Liver (tissue), 8 donors: ENCODE measurements at regions not wholly inside any gene's neighbourhood (a gene's known extent, or its start where the extent isn't known, plus 50 kb on each side); places are given as distances from the start of the nearest gene placed in this dataset.

ENCODE experiments used
- DNase-seq: peaks from one replicate; pipeline ENCODE4 v3.0.0-alpha.2; 2017; ENCODE audit warnings: low spot score
- H3K27ac ChIP-seq, 2 donors: one replicate each; pipeline ENCODE4 v1.7.0; 2013; ENCODE audit warnings: inconsistent platforms in 2 of 2, low read length in 2 of 2, control low read depth in 1 of 2, low read depth in 1 of 2, mild to moderate bottlenecking in 1 of 2
- H3K27me3 ChIP-seq, 4 donors: one replicate each; pipeline versions ENCODE4 v1.6.1 to v1.7.0; 2013; ENCODE audit warnings: low read length in 3 of 4, inconsistent platforms in 1 of 4, mild to moderate bottlenecking in 1 of 4, moderate library complexity in 1 of 4; ENCODE audit not compliant: control insufficient read depth in 4 of 4, insufficient read depth in 4 of 4
- H3K36me3 ChIP-seq, 4 donors: one replicate each; pipeline versions ENCODE4 v1.6.1 to v1.7.0; 2013; ENCODE audit warnings: low read length in 3 of 4, mild to moderate bottlenecking in 3 of 4, low read depth in 1 of 4, moderate library complexity in 1 of 4; ENCODE audit not compliant: control insufficient read depth in 4 of 4, insufficient read depth in 3 of 4
- H3K4me1 ChIP-seq, 4 donors: one replicate each; pipeline versions ENCODE4 v1.6.1 to v1.7.0; 2013; ENCODE audit warnings: low read length in 3 of 4, mild to moderate bottlenecking in 3 of 4, moderate library complexity in 1 of 4; ENCODE audit not compliant: control insufficient read depth in 4 of 4, insufficient read depth in 4 of 4
- H3K4me3 ChIP-seq, 3 donors: one replicate each; pipeline versions ENCODE4 v1.6.1 to v1.7.0; 2013; ENCODE audit warnings: low read length in 3 of 3, control low read depth in 1 of 3, low read depth in 1 of 3, mild to moderate bottlenecking in 1 of 3
- H3K9ac ChIP-seq, 2 donors: one replicate each; pipeline ENCODE4 v1.7.0; 2013; ENCODE audit warnings: low read length in 2 of 2, mild to moderate bottlenecking in 2 of 2, moderate library complexity in 2 of 2, control low read depth in 1 of 2, low read depth in 1 of 2
- H3K9me3 ChIP-seq, 4 donors: one replicate each; pipeline versions ENCODE4 v1.6.1 to v1.7.0; 2013; ENCODE audit warnings: low read length in 3 of 4; ENCODE audit not compliant: control insufficient read depth in 4 of 4
- EGR1 ChIP-seq, 2 donors: IDR thresholded peaks; 2 replicates each; pipeline ENCODE4 v1.6.1; 2016 to 2018; ENCODE audit warnings: antibody characterized with exemption in 2 of 2, low read depth in 2 of 2
- FOXA1 ChIP-seq: IDR thresholded peaks from 2 replicates; pipeline ENCODE4 v1.6.1; 2016; ENCODE audit warnings: antibody characterized with exemption
- GABPA ChIP-seq, 2 donors: IDR thresholded peaks in 1 of 2; conservative IDR thresholded peaks in 1 of 2; 2 replicates each; pipeline ENCODE4 v1.6.1; 2016; ENCODE audit warnings: antibody characterized with exemption in 2 of 2, mild to moderate bottlenecking in 1 of 2, moderate library complexity in 1 of 2
- HNF4A ChIP-seq, 2 donors: conservative IDR thresholded peaks; 2 replicates each; pipeline ENCODE4 v1.6.1; 2016; ENCODE audit warnings: antibody characterized with exemption in 2 of 2, mild to moderate bottlenecking in 2 of 2
- HNF4G ChIP-seq: IDR thresholded peaks from 2 replicates; pipeline ENCODE4 v1.6.1; 2016; ENCODE audit warnings: antibody characterized with exemption
- JUND ChIP-seq, 2 donors: IDR thresholded peaks; 2 replicates each; pipeline ENCODE4 v1.6.1; 2016; ENCODE audit warnings: antibody characterized with exemption in 2 of 2
- NR2F2 ChIP-seq: IDR thresholded peaks from 2 replicates; pipeline ENCODE4 v1.6.1; 2016; ENCODE audit warnings: antibody characterized with exemption
- RAD21 ChIP-seq, 2 donors: IDR thresholded peaks; 2 replicates each; pipeline ENCODE4 v1.6.1; 2016; ENCODE audit warnings: antibody characterized with exemption in 2 of 2, mild to moderate bottlenecking in 2 of 2
- RXRA ChIP-seq, 2 donors: IDR thresholded peaks; 2 replicates each; pipeline ENCODE4 v1.6.1; 2017 to 2018; ENCODE audit warnings: antibody characterized with exemption in 2 of 2, mild to moderate bottlenecking in 1 of 2
- SP1 ChIP-seq: IDR thresholded peaks from 2 replicates; pipeline ENCODE4 v1.6.1; 2018; ENCODE audit warnings: antibody characterized with exemption, mild to moderate bottlenecking
- TAF1 ChIP-seq: conservative IDR thresholded peaks from 2 replicates; pipeline ENCODE4 v1.6.1; 2016; ENCODE audit warnings: antibody characterized with exemption, mild to moderate bottlenecking
- WGBS: extraction: QIAGEN DNeasy Blood & Tissue Kit; methylation state at CpG from one replicate; pipeline ENCODE4 v1.1.7; 2013; 5-methylcytosine and 5-hydroxymethylcytosine counted together
- TF ChIP-seq, protein P1 (sequence below): fragments of 150-350 bp; IDR thresholded peaks from 2 replicates; pipeline ENCODE4 v1.5.1; 2017; ENCODE audit warnings: improper control_type of control experiment, low read depth, low read length; ENCODE audit not compliant: missing input control
- TF ChIP-seq, protein P2 (sequence below): IDR thresholded peaks from 2 replicates; pipeline ENCODE4 v1.6.1; 2016; ENCODE audit warnings: antibody characterized with exemption
- TF ChIP-seq, protein P3 (sequence below): IDR thresholded peaks from 2 replicates; pipeline ENCODE4 v1.6.1; 2016; ENCODE audit warnings: antibody characterized with exemption, mild to moderate bottlenecking
- TF ChIP-seq, protein P4 (sequence below): IDR thresholded peaks from 2 replicates; pipeline ENCODE4 v1.6.1; 2016; ENCODE audit warnings: antibody characterized with exemption
- donor health status: healthy.
- donor health status: healthy.
- donor health status: healthy.
- donor health status: healthy.
- donor health status: healthy.

DNA sequence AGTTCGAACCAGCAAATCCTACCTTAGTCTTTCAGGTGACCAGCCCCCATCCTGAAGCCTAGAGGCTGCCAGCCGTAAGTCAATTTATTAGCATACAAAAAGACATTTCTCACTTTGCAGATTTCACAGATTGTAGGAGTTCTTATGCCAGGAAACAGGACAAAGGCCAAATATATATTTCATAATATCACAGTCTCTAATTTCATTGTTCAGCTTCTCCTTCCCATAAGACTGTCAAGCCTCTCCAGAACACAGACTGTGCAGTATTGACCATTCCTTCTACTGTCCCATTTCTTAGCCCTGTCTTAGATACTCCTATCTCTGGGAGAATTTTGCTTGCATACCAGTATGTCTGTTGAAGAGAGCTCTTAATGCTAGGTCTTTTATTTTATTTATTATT, 89.2 kb upstream of the RESF1 start:
- 67% methylated on average over 2 of the region's 2 CpGs for WGBS
- H3K9ac ChIP-seq, result no peak overlapping the region
- H3K27me3 ChIP-seq, result no peaks in the 10 kb centered on the region
- peaks cover 6 to 27% (median 12%) of the 10 kb centered on the region in 4 donors for H3K4me1 ChIP-seq
- no peak for DNase-seq
- no peaks in the 10 kb centered on the region for H3K36me3 ChIP-seq
- no peak overlapping the region for H3K27ac ChIP-seq
- no peak overlapping the region for H3K4me3 ChIP-seq
- no peaks in the 10 kb centered on the region for H3K9me3 ChIP-seq
- no peak for TF ChIP-seq GABPA (IDR thresholded peaks at IDR 0.05 in 1 of 2, conservative IDR thresholded peaks at IDR 0.05 in 1 of 2)
- no peak for TF ChIP-seq RXRA (IDR thresholded peaks at IDR 0.05)
- TF ChIP-seq NR2F2, result no peak
- TF ChIP-seq HNF4G, result no peak
- no peak for TF ChIP-seq FOXA1
- TF ChIP-seq, protein P1, sequence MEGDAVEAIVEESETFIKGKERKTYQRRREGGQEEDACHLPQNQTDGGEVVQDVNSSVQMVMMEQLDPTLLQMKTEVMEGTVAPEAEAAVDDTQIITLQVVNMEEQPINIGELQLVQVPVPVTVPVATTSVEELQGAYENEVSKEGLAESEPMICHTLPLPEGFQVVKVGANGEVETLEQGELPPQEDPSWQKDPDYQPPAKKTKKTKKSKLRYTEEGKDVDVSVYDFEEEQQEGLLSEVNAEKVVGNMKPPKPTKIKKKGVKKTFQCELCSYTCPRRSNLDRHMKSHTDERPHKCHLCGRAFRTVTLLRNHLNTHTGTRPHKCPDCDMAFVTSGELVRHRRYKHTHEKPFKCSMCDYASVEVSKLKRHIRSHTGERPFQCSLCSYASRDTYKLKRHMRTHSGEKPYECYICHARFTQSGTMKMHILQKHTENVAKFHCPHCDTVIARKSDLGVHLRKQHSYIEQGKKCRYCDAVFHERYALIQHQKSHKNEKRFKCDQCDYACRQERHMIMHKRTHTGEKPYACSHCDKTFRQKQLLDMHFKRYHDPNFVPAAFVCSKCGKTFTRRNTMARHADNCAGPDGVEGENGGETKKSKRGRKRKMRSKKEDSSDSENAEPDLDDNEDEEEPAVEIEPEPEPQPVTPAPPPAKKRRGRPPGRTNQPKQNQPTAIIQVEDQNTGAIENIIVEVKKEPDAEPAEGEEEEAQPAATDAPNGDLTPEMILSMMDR, result no peak
- TF ChIP-seq, protein P2, sequence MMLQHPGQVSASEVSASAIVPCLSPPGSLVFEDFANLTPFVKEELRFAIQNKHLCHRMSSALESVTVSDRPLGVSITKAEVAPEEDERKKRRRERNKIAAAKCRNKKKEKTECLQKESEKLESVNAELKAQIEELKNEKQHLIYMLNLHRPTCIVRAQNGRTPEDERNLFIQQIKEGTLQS, result no peak
- no peak for TF ChIP-seq HNF4A (conservative IDR thresholded peaks at IDR 0.05)
- TF ChIP-seq EGR1 (IDR thresholded peaks at IDR 0.05; ENCODE audit: low read depth in 2 of 2), result no peak
- no peak for TF ChIP-seq RAD21 (IDR thresholded peaks at IDR 0.05)
- TF ChIP-seq TAF1, result no peak
- TF ChIP-seq, protein P3, sequence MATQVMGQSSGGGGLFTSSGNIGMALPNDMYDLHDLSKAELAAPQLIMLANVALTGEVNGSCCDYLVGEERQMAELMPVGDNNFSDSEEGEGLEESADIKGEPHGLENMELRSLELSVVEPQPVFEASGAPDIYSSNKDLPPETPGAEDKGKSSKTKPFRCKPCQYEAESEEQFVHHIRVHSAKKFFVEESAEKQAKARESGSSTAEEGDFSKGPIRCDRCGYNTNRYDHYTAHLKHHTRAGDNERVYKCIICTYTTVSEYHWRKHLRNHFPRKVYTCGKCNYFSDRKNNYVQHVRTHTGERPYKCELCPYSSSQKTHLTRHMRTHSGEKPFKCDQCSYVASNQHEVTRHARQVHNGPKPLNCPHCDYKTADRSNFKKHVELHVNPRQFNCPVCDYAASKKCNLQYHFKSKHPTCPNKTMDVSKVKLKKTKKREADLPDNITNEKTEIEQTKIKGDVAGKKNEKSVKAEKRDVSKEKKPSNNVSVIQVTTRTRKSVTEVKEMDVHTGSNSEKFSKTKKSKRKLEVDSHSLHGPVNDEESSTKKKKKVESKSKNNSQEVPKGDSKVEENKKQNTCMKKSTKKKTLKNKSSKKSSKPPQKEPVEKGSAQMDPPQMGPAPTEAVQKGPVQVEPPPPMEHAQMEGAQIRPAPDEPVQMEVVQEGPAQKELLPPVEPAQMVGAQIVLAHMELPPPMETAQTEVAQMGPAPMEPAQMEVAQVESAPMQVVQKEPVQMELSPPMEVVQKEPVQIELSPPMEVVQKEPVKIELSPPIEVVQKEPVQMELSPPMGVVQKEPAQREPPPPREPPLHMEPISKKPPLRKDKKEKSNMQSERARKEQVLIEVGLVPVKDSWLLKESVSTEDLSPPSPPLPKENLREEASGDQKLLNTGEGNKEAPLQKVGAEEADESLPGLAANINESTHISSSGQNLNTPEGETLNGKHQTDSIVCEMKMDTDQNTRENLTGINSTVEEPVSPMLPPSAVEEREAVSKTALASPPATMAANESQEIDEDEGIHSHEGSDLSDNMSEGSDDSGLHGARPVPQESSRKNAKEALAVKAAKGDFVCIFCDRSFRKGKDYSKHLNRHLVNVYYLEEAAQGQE, result no peak

DNA sequence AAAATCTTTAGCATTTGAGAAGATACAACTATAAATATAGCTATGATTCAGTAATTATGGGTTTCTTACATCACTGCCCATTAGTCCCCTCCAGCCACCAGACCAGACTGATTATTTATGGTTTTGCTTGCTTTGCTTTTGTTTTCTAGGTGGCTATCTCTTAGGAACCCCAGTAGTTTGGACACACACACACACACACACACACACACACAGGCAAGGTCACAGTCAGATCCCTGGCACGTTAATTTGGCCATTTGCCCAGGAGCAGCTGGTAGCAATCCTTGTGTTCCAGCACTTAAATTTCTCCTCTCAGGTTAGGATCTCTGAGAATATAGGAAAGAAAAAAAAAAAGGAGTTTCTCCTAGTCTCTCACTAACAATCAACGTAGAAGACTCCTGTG, 90.2 kb upstream of the RESF1 start:
- WGBS, result 22% methylated on average over 2 of the region's 2 CpGs
- Histone ChIP-seq H3K9ac (no peak overlapping the region), H3K4me3 (no peak overlapping the region), H3K36me3 (no peaks in the 10 kb centered on the region), H3K9me3 (no peaks in the 10 kb centered on the region), H3K4me1 (peaks cover 6 to 27% (median 12%) of the 10 kb centered on the region in 4 donors), H3K27ac (no peak overlapping the region), H3K27me3 (no peaks in the 10 kb centered on the region)
- TF ChIP-seq HNF4A (conservative IDR thresholded peaks at IDR 0.05) (peak; percentile 60 to 75), NR2F2 (peak; percentile 63), RAD21 (IDR thresholded peaks at IDR 0.05) (peak; percentile 46 to 71), TAF1 (no peak), FOXA1 (peak; percentile 32), RXRA (IDR thresholded peaks at IDR 0.05) (peak; percentile 63 to 80), GABPA (IDR thresholded peaks at IDR 0.05 in 1 of 2, conservative IDR thresholded peaks at IDR 0.05 in 1 of 2) (peak; percentile 23 to 47), EGR1 (IDR thresholded peaks at IDR 0.05; ENCODE audit: low read depth in 2 of 2) (no peak), JUND (IDR thresholded peaks at IDR 0.05) (peak; percentile 25 to 55), SP1 (peak; percentile 57)
- TF ChIP-seq, protein P1, result no peak
- TF ChIP-seq, protein P4, sequence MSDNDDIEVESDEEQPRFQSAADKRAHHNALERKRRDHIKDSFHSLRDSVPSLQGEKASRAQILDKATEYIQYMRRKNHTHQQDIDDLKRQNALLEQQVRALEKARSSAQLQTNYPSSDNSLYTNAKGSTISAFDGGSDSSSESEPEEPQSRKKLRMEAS, result no peak
- DNase-seq, result no peak
